Astrocyte (in vitro differentiated cells and primary cell): ENCODE measurements at regions not wholly inside any gene's neighbourhood (a gene's known extent, or its start where the extent isn't known, plus 50 kb on each side); places are given as distances from the start of the nearest gene placed in this dataset.

Source experiments
- CTCF ChIP-seq: IDR thresholded peaks from 2 replicates; pipeline ENCODE4 v1.5.1; 2011; ENCODE audit warnings: low read depth, mild to moderate bottlenecking, inconsistent platforms, low read length, moderate library complexity; ENCODE audit not compliant: insufficient read depth
- EZH2 ChIP-seq: IDR thresholded peaks from 2 replicates; pipeline ENCODE4 v1.6.1; 2012; ENCODE audit warnings: mild to moderate bottlenecking, low read length, inconsistent platforms; ENCODE audit not compliant: insufficient read depth

GRCh38 chr7:13032084-13032483, 344.7 kb downstream of the ARL4A start:
- TF ChIP-seq EZH2 = no peak
- no peak for TF ChIP-seq CTCF
